Ovary (tissue), 3 donors: ENCODE measurements at regions not wholly inside any gene's neighbourhood (a gene's known extent, or its start where the extent isn't known, plus 50 kb on each side); places are given as distances from the start of the nearest gene placed in this dataset.

Experiments
- EP300 ChIP-seq: sonication (generic); formaldehyde crosslinking; IDR thresholded peaks from one replicate; pipeline ENCODE4 v1.6.1; 2017; ENCODE audit warnings: antibody characterized with exemption
- POLR2A ChIP-seq: fragments of 450-650 bp; IDR thresholded peaks from one replicate; pipeline ENCODE4 v1.6.1; 2017; ENCODE audit warnings: antibody characterized with exemption, mild to moderate bottlenecking, moderate library complexity
- TF ChIP-seq, protein P1 (sequence below), 3 donors: fragments of 450-650 bp in 2 of 3; fragments of 200-600 bp in 1 of 3; IDR thresholded peaks; one replicate each; pipeline versions ENCODE4 v1.5.1 to v1.8.0; 2016 to 2022; ENCODE audit warnings: antibody characterized with exemption in 3 of 3, mild to moderate bottlenecking in 1 of 3
- donor health status: DM: no; HTN: no; CAD: no.

DNA sequence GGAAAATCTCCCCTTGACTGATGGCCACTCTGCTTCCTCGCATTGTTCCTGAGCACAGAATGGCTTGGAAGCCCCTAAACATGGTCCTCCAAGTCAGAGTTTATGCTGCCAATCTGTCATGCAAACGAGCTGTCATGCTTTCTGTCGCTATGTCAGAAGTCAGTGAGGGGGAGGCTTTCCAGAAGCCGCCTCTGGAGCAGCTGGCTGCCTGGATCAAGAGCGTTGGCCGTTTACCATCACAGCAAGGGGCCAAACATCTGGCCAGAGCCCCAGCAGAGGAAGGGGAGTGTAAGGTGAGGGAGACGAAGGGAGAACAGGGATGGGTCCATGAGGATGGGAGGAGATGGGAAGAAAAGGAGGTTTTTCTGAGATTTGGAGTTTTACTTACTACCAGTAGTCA lies 372.6 kb upstream of the NR2F2 start:
- TF ChIP-seq, protein P1, sequence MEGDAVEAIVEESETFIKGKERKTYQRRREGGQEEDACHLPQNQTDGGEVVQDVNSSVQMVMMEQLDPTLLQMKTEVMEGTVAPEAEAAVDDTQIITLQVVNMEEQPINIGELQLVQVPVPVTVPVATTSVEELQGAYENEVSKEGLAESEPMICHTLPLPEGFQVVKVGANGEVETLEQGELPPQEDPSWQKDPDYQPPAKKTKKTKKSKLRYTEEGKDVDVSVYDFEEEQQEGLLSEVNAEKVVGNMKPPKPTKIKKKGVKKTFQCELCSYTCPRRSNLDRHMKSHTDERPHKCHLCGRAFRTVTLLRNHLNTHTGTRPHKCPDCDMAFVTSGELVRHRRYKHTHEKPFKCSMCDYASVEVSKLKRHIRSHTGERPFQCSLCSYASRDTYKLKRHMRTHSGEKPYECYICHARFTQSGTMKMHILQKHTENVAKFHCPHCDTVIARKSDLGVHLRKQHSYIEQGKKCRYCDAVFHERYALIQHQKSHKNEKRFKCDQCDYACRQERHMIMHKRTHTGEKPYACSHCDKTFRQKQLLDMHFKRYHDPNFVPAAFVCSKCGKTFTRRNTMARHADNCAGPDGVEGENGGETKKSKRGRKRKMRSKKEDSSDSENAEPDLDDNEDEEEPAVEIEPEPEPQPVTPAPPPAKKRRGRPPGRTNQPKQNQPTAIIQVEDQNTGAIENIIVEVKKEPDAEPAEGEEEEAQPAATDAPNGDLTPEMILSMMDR (IDR thresholded peaks at IDR 0.05) = no peak
- no peak for TF ChIP-seq POLR2A
- no peak for TF ChIP-seq EP300
